ENCODE measurements at regions not wholly inside any gene's neighbourhood (a gene's known extent, or its start where the extent isn't known, plus 50 kb on each side); places are given as distances from the start of the nearest gene placed in this dataset.

GRCh38 chr4:26032142-26032541 is 118.1 kb downstream of the SMIM20 start:
- Histone ChIP-seq H3K27ac (ENCODE audit: low read length) (no peak overlapping the region), H3K9ac (ENCODE audit: low read length) (no peak overlapping the region), H3K4me1 (ENCODE audit: control insufficient read depth, low read depth, low read length) (peaks cover 30% of the 10 kb centered on the region), H3K27me3 (ENCODE audit: control insufficient read depth, insufficient read depth, low read length) (no peaks in the 10 kb centered on the region), H3K9me3 (ENCODE audit: control insufficient read depth, low read depth, low read length) (no peaks in the 10 kb centered on the region), H3K4me3 (ENCODE audit: low read length) (no peak overlapping the region), H3K36me3 (ENCODE audit: control insufficient read depth, low read depth, low read length) (no peaks in the 10 kb centered on the region)

GRCh38 chr4:26032630-26033317 is 118.8 kb downstream of the SMIM20 start:
- Histone ChIP-seq H3K9me3 (ENCODE audit: control insufficient read depth, low read depth, low read length) (no peaks in the 10 kb centered on the region), H3K9ac (ENCODE audit: low read length) (no peak overlapping the region), H3K27ac (ENCODE audit: low read length) (no peak overlapping the region), H3K27me3 (ENCODE audit: control insufficient read depth, insufficient read depth, low read length) (no peaks in the 10 kb centered on the region), H3K4me1 (ENCODE audit: control insufficient read depth, low read depth, low read length) (peaks cover 27% of the 10 kb centered on the region), H3K4me3 (ENCODE audit: low read length) (no peak overlapping the region), H3K36me3 (ENCODE audit: control insufficient read depth, low read depth, low read length) (no peaks in the 10 kb centered on the region)

- no peaks in the 10 kb centered on the region for H3K27me3 ChIP-seq (ENCODE audit: control insufficient read depth, insufficient read depth, low read length)
- H3K36me3 ChIP-seq (ENCODE audit: control insufficient read depth, low read depth, low read length) = no peaks in the 10 kb centered on the region
- H3K27ac ChIP-seq (ENCODE audit: low read length) = no peak overlapping the region
Observed at GRCh38 chr4:26033389-26033788, 119.4 kb downstream of the SMIM20 start.

GRCh38 chr4:26034849-26035248 is 120.8 kb downstream of the SMIM20 start:
- H3K4me3 ChIP-seq (ENCODE audit: low read length) = no peak overlapping the region
- no peaks in the 10 kb centered on the region for H3K27me3 ChIP-seq (ENCODE audit: control insufficient read depth, insufficient read depth, low read length)
- no peaks in the 10 kb centered on the region for H3K9me3 ChIP-seq (ENCODE audit: control insufficient read depth, low read depth, low read length)
- no peaks in the 10 kb centered on the region for H3K36me3 ChIP-seq (ENCODE audit: control insufficient read depth, low read depth, low read length)
- H3K9ac ChIP-seq (ENCODE audit: low read length) = no peak overlapping the region
- no peak overlapping the region for H3K27ac ChIP-seq (ENCODE audit: low read length)
- peaks cover 17% of the 10 kb centered on the region for H3K4me1 ChIP-seq (ENCODE audit: control insufficient read depth, low read depth, low read length)

More at GRCh38 chr4:26033389-26033788, 119.4 kb downstream of the SMIM20 start:
- no peak overlapping the region for H3K9ac ChIP-seq (ENCODE audit: low read length)
- peaks cover 26% of the 10 kb centered on the region for H3K4me1 ChIP-seq (ENCODE audit: control insufficient read depth, low read depth, low read length)
- no peak overlapping the region for H3K4me3 ChIP-seq (ENCODE audit: low read length)
- no peaks in the 10 kb centered on the region for H3K9me3 ChIP-seq (ENCODE audit: control insufficient read depth, low read depth, low read length)

- Histone ChIP-seq H3K4me1 (ENCODE audit: control insufficient read depth, low read depth, low read length) (peaks cover 8% of the 10 kb centered on the region), H3K27me3 (ENCODE audit: control insufficient read depth, insufficient read depth, low read length) (no peaks in the 10 kb centered on the region), H3K9ac (ENCODE audit: low read length) (no peak overlapping the region), H3K9me3 (ENCODE audit: control insufficient read depth, low read depth, low read length) (no peaks in the 10 kb centered on the region), H3K36me3 (ENCODE audit: control insufficient read depth, low read depth, low read length) (no peaks in the 10 kb centered on the region), H3K27ac (ENCODE audit: low read length) (no peak overlapping the region), H3K4me3 (ENCODE audit: low read length) (no peak overlapping the region)
Observed at GRCh38 chr4:26035921-26036320, 121.9 kb downstream of the SMIM20 start.

- Histone ChIP-seq H3K4me3 (ENCODE audit: low read length) (no peak overlapping the region), H3K36me3 (ENCODE audit: control insufficient read depth, low read depth, low read length) (no peaks in the 10 kb centered on the region), H3K27me3 (ENCODE audit: control insufficient read depth, insufficient read depth, low read length) (no peaks in the 10 kb centered on the region), H3K9me3 (ENCODE audit: control insufficient read depth, low read depth, low read length) (no peaks in the 10 kb centered on the region), H3K9ac (ENCODE audit: low read length) (no peak overlapping the region), H3K4me1 (ENCODE audit: control insufficient read depth, low read depth, low read length) (no peaks in the 10 kb centered on the region), H3K27ac (ENCODE audit: low read length) (no peak overlapping the region)
Observed at GRCh38 chr4:26039639-26040359, 125.8 kb downstream of the SMIM20 start.

- Histone ChIP-seq H3K27me3 (ENCODE audit: control insufficient read depth, insufficient read depth, low read length) (no peaks in the 10 kb centered on the region), H3K9me3 (ENCODE audit: control insufficient read depth, low read depth, low read length) (no peaks in the 10 kb centered on the region), H3K9ac (ENCODE audit: low read length) (no peak overlapping the region), H3K4me3 (ENCODE audit: low read length) (no peak overlapping the region), H3K4me1 (ENCODE audit: control insufficient read depth, low read depth, low read length) (peaks cover 9% of the 10 kb centered on the region), H3K36me3 (ENCODE audit: control insufficient read depth, low read depth, low read length) (no peaks in the 10 kb centered on the region), H3K27ac (ENCODE audit: low read length) (no peak overlapping the region)
Observed at GRCh38 chr4:26044524-26044923, 130.5 kb downstream of the SMIM20 start.

GRCh38 chr4:26044983-26045382 is 131.0 kb downstream of the SMIM20 start:
- Histone ChIP-seq H3K27ac (ENCODE audit: low read length) (no peak overlapping the region), H3K4me3 (ENCODE audit: low read length) (no peak overlapping the region), H3K9me3 (ENCODE audit: control insufficient read depth, low read depth, low read length) (no peaks in the 10 kb centered on the region), H3K4me1 (ENCODE audit: control insufficient read depth, low read depth, low read length) (peaks cover 9% of the 10 kb centered on the region), H3K27me3 (ENCODE audit: control insufficient read depth, insufficient read depth, low read length) (no peaks in the 10 kb centered on the region), H3K9ac (ENCODE audit: low read length) (no peak overlapping the region), H3K36me3 (ENCODE audit: control insufficient read depth, low read depth, low read length) (no peaks in the 10 kb centered on the region)

- no peak overlapping the region for H3K27ac ChIP-seq (ENCODE audit: low read length)
- no peak overlapping the region for H3K9ac ChIP-seq (ENCODE audit: low read length)
- no peaks in the 10 kb centered on the region for H3K36me3 ChIP-seq (ENCODE audit: control insufficient read depth, low read depth, low read length)
Observed at GRCh38 chr4:26047795-26048194, 133.8 kb downstream of the SMIM20 start.

GRCh38 chr4:26048378-26048882 is 134.4 kb downstream of the SMIM20 start:
- Histone ChIP-seq H3K36me3 (ENCODE audit: control insufficient read depth, low read depth, low read length) (no peaks in the 10 kb centered on the region), H3K9me3 (ENCODE audit: control insufficient read depth, low read depth, low read length) (no peaks in the 10 kb centered on the region), H3K27me3 (ENCODE audit: control insufficient read depth, insufficient read depth, low read length) (no peaks in the 10 kb centered on the region), H3K4me3 (ENCODE audit: low read length) (no peak overlapping the region), H3K9ac (ENCODE audit: low read length) (no peak overlapping the region), H3K4me1 (ENCODE audit: control insufficient read depth, low read depth, low read length) (peaks cover 9% of the 10 kb centered on the region), H3K27ac (ENCODE audit: low read length) (no peak overlapping the region)

More at GRCh38 chr4:26047795-26048194, 133.8 kb downstream of the SMIM20 start:
- H3K9me3 ChIP-seq (ENCODE audit: control insufficient read depth, low read depth, low read length) = no peaks in the 10 kb centered on the region
- H3K4me1 ChIP-seq (ENCODE audit: control insufficient read depth, low read depth, low read length) = peaks cover 9% of the 10 kb centered on the region
- H3K27me3 ChIP-seq (ENCODE audit: control insufficient read depth, insufficient read depth, low read length) = no peaks in the 10 kb centered on the region
- no peak overlapping the region for H3K4me3 ChIP-seq (ENCODE audit: low read length)

GRCh38 chr4:26048950-26049349 is 134.9 kb downstream of the SMIM20 start:
- Histone ChIP-seq H3K4me1 (ENCODE audit: control insufficient read depth, low read depth, low read length) (peaks cover 9% of the 10 kb centered on the region), H3K27ac (ENCODE audit: low read length) (no peak overlapping the region), H3K36me3 (ENCODE audit: control insufficient read depth, low read depth, low read length) (no peaks in the 10 kb centered on the region), H3K9me3 (ENCODE audit: control insufficient read depth, low read depth, low read length) (no peaks in the 10 kb centered on the region), H3K27me3 (ENCODE audit: control insufficient read depth, insufficient read depth, low read length) (no peaks in the 10 kb centered on the region), H3K9ac (ENCODE audit: low read length) (no peak overlapping the region), H3K4me3 (ENCODE audit: low read length) (no peak overlapping the region)

All from iPS-18a (cell line).